HEK293 (cell line): ENCODE measurements at regions not wholly inside any gene's neighbourhood (a gene's known extent, or its start where the extent isn't known, plus 50 kb on each side); places are given as distances from the start of the nearest gene placed in this dataset.

Experiments
- CTCF ChIA-PET: fragments of 350-600 bp; formaldehyde crosslinking; extraction: SDS; loops from one replicate; lab custom pipeline; 2021; ENCODE audit warnings: antibody characterized with exemption; lab: Yijun Ruan, JAX
- POLR2A ChIA-PET: fragments of 300-600 bp; formaldehyde crosslinking; extraction: SDS; loops from one replicate; lab custom pipeline; 2020; ENCODE audit warnings: antibody characterized with exemption, inconsistent platforms; lab: Yijun Ruan, JAX
- H3K27ac ChIP-seq: fragments of 200-500 bp; sonication (Bioruptor generic); 2 replicates; pipeline ENCODE4 v1.5.1; 2014; ENCODE audit warnings: low read depth, low read length, control low read depth, inconsistent platforms; ENCODE audit errors: extremely low read depth
- H3K36me3 ChIP-seq, 2 experiments: fragments of 200-500 bp in 1 of 2; sonication (Bioruptor generic) in 1 of 2; 1 replicate in 1 of 2; 2 replicates in 1 of 2; pipeline ENCODE4 v1.5.1; 2014 to 2017; ENCODE audit warnings: inconsistent platforms in 2 of 2, low read length in 2 of 2; ENCODE audit not compliant: control insufficient read depth in 2 of 2, insufficient read depth in 1 of 2
- H3K4me1 ChIP-seq: fragments of 200-500 bp; sonication (Bioruptor generic); 2 replicates; pipeline ENCODE4 v1.5.1; 2014; ENCODE audit warnings: mild to moderate bottlenecking, low read length, inconsistent platforms; ENCODE audit not compliant: control insufficient read depth, insufficient read depth
- H3K4me3 ChIP-seq: 2 replicates; pipeline ENCODE4 v1.5.1; 2011; ENCODE audit warnings: low read depth, mild to moderate bottlenecking, control low read depth, low read length, moderate library complexity
- H3K9me3 ChIP-seq: fragments of 200-500 bp; sonication (Bioruptor generic); 2 replicates; pipeline ENCODE4 v1.5.1; 2014; ENCODE audit warnings: low read depth, low read length, inconsistent platforms; ENCODE audit not compliant: control insufficient read depth, insufficient read depth
- GLIS1 ChIP-seq: fragments of 450-650 bp; formaldehyde crosslinking; IDR thresholded peaks from 2 replicates; pipeline ENCODE4 v1.5.1; 2016; ENCODE audit warnings: missing biosample characterization, missing genetic modification characterization
- IKZF3 ChIP-seq: fragments of 450-650 bp; IDR thresholded peaks from 2 replicates; pipeline ENCODE4 v1.5.0; 2018; ENCODE audit warnings: missing biosample characterization, mild to moderate bottlenecking, missing genetic modification characterization, moderate library complexity
- KLF7 ChIP-seq: fragments of 450-650 bp; formaldehyde crosslinking; IDR thresholded peaks from 2 replicates; pipeline ENCODE4 v1.5.1; 2016; ENCODE audit warnings: missing biosample characterization, missing genetic modification characterization, borderline replicate concordance
- KLF9 ChIP-seq: fragments of 450-650 bp; formaldehyde crosslinking; IDR thresholded peaks from 2 replicates; pipeline ENCODE4 v1.5.1; 2016; ENCODE audit warnings: missing biosample characterization, missing genetic modification characterization, low read depth
- ZBTB17 ChIP-seq: fragments of 450-650 bp; formaldehyde crosslinking; IDR thresholded peaks from 2 replicates; pipeline ENCODE4 v1.5.1; 2016; ENCODE audit warnings: missing biosample characterization, missing genetic modification characterization
- ZFP69B ChIP-seq: fragments of 450-650 bp; formaldehyde crosslinking; IDR thresholded peaks from 2 replicates; pipeline ENCODE4 v1.5.1; 2016; ENCODE audit warnings: missing biosample characterization, missing genetic modification characterization
- ZIC2 ChIP-seq: fragments of 450-650 bp; formaldehyde crosslinking; IDR thresholded peaks from 2 replicates; pipeline ENCODE4 v1.5.1; 2016; ENCODE audit warnings: missing biosample characterization, missing genetic modification characterization
- ZNF112 ChIP-seq: fragments of 450-650 bp; formaldehyde crosslinking; IDR thresholded peaks from 2 replicates; pipeline ENCODE4 v1.5.0; 2017; ENCODE audit warnings: missing biosample characterization, missing genetic modification characterization
- ZNF133 ChIP-seq: fragments of 450-650 bp; formaldehyde crosslinking; IDR thresholded peaks from 2 replicates; pipeline ENCODE4 v1.5.1; 2016; ENCODE audit warnings: missing biosample characterization, missing genetic modification characterization
- ZNF202 ChIP-seq: fragments of 450-650 bp; formaldehyde crosslinking; IDR thresholded peaks from 2 replicates; pipeline ENCODE4 v1.5.1; 2016; ENCODE audit warnings: missing biosample characterization, missing genetic modification characterization, borderline replicate concordance
- ZNF214 ChIP-seq: fragments of 450-650 bp; formaldehyde crosslinking; IDR thresholded peaks from 2 replicates; pipeline ENCODE4 v1.5.1; 2017; ENCODE audit warnings: missing biosample characterization, mild to moderate bottlenecking, missing genetic modification characterization, borderline replicate concordance
- ZNF23 ChIP-seq: fragments of 450-650 bp; formaldehyde crosslinking; IDR thresholded peaks from 2 replicates; pipeline ENCODE4 v1.5.1; 2016; ENCODE audit warnings: missing biosample characterization, missing genetic modification characterization, borderline replicate concordance
- ZNF266 ChIP-seq: fragments of 450-650 bp; formaldehyde crosslinking; IDR thresholded peaks from 2 replicates; pipeline ENCODE4 v1.5.1; 2016; ENCODE audit warnings: missing biosample characterization, missing genetic modification characterization, low read depth
- ZNF416 ChIP-seq: fragments of 450-650 bp; formaldehyde crosslinking; IDR thresholded peaks from 2 replicates; pipeline ENCODE4 v1.5.1; 2016; ENCODE audit warnings: missing biosample characterization, missing genetic modification characterization
- ZNF423 ChIP-seq: fragments of 450-650 bp; formaldehyde crosslinking; IDR thresholded peaks from 2 replicates; pipeline ENCODE4 v1.5.1; 2016; ENCODE audit warnings: missing biosample characterization, missing genetic modification characterization
- ZNF473 ChIP-seq: fragments of 450-650 bp; formaldehyde crosslinking; IDR thresholded peaks from 2 replicates; pipeline ENCODE4 v1.5.1; 2017; ENCODE audit warnings: missing biosample characterization, missing genetic modification characterization
- ZNF514 ChIP-seq: fragments of 450-650 bp; formaldehyde crosslinking; IDR thresholded peaks from 2 replicates; pipeline ENCODE4 v1.5.1; 2016; ENCODE audit warnings: missing biosample characterization, missing genetic modification characterization
- ZNF768 ChIP-seq: fragments of 450-650 bp; formaldehyde crosslinking; IDR thresholded peaks from 2 replicates; pipeline ENCODE4 v1.5.1; 2018; ENCODE audit warnings: missing biosample characterization, mild to moderate bottlenecking, missing genetic modification characterization
- TF ChIP-seq, protein P1 (sequence below): fragments of 450-650 bp; formaldehyde crosslinking; IDR thresholded peaks from 2 replicates; pipeline ENCODE4 v1.5.1; 2016; ENCODE audit warnings: missing biosample characterization, missing genetic modification characterization
- TF ChIP-seq, protein P2 (sequence below): fragments of 450-650 bp; formaldehyde crosslinking; IDR thresholded peaks from 2 replicates; pipeline ENCODE4 v1.5.1; 2017; ENCODE audit warnings: missing biosample characterization, missing genetic modification characterization
- TF ChIP-seq, protein P3 (sequence below): fragments of 450-650 bp; formaldehyde crosslinking; IDR thresholded peaks from 2 replicates; pipeline ENCODE4 v1.5.1; 2016; ENCODE audit warnings: missing biosample characterization, missing genetic modification characterization
- TF ChIP-seq, protein P4 (sequence below): fragments of 450-650 bp; formaldehyde crosslinking; IDR thresholded peaks from 2 replicates; pipeline ENCODE4 v1.5.1; 2017; ENCODE audit warnings: missing biosample characterization, missing genetic modification characterization

DNA sequence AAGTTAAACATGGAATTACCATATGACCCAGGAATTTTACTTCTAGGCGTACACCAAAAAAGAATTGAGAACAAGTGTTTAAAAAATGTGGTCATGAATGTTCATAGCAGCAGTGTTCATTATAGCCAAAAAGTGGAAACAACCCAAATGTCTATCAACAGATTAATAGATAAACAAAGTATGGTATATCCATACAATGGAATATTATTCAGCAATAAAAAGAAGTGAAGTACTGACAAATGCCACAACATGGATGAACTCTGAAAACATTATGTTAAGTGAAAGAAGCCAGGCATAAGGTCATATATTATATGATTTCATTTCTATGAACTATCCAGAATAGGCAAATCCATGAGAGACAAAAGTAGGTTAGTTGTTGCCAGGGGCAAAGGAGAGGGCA is 141.7 kb upstream of the NAV2 start:
- Histone ChIP-seq H3K27ac (no peak overlapping the region), H3K9me3 (no peaks in the 10 kb centered on the region), H3K4me3 (no peak overlapping the region), H3K36me3 (no peaks in the 10 kb centered on the region), H3K4me1 (no peaks in the 10 kb centered on the region)
- TF ChIP-seq, protein P1, sequence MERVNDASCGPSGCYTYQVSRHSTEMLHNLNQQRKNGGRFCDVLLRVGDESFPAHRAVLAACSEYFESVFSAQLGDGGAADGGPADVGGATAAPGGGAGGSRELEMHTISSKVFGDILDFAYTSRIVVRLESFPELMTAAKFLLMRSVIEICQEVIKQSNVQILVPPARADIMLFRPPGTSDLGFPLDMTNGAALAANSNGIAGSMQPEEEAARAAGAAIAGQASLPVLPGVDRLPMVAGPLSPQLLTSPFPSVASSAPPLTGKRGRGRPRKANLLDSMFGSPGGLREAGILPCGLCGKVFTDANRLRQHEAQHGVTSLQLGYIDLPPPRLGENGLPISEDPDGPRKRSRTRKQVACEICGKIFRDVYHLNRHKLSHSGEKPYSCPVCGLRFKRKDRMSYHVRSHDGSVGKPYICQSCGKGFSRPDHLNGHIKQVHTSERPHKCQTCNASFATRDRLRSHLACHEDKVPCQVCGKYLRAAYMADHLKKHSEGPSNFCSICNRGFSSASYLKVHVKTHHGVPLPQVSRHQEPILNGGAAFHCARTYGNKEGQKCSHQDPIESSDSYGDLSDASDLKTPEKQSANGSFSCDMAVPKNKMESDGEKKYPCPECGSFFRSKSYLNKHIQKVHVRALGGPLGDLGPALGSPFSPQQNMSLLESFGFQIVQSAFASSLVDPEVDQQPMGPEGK (tag by site-specific recombination), result no peak
- TF ChIP-seq ZNF214 (tag by site-specific recombination), result no peak
- no peak for TF ChIP-seq ZNF768 (tag by site-specific recombination)
- TF ChIP-seq GLIS1, result no peak
- TF ChIP-seq ZBTB17, result no peak
- no peak for TF ChIP-seq ZNF23
- TF ChIP-seq ZNF266 (tag by site-specific recombination), result no peak
- no peak for TF ChIP-seq ZNF112 (tag by site-specific recombination)
- TF ChIP-seq, protein P2, sequence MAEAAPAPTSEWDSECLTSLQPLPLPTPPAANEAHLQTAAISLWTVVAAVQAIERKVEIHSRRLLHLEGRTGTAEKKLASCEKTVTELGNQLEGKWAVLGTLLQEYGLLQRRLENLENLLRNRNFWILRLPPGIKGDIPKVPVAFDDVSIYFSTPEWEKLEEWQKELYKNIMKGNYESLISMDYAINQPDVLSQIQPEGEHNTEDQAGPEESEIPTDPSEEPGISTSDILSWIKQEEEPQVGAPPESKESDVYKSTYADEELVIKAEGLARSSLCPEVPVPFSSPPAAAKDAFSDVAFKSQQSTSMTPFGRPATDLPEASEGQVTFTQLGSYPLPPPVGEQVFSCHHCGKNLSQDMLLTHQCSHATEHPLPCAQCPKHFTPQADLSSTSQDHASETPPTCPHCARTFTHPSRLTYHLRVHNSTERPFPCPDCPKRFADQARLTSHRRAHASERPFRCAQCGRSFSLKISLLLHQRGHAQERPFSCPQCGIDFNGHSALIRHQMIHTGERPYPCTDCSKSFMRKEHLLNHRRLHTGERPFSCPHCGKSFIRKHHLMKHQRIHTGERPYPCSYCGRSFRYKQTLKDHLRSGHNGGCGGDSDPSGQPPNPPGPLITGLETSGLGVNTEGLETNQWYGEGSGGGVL (tag by site-specific recombination), result no peak
- no peak for TF ChIP-seq ZNF202 (tag by site-specific recombination)
- no peak for TF ChIP-seq KLF9 (tag by site-specific recombination)
- TF ChIP-seq ZNF416 (tag by site-specific recombination), result no peak
- TF ChIP-seq KLF7 (tag by site-specific recombination), result no peak
- TF ChIP-seq ZNF133, result no peak
- ChIA-PET POLR2A (no interaction called here), CTCF (interaction anchor here (0.7 to 1.5 kb wide), 2 partner anchors 333 to 500 kb away, joined by 3 to 5 read pairs; no protein-coding TSS in a partner anchor)

DNA sequence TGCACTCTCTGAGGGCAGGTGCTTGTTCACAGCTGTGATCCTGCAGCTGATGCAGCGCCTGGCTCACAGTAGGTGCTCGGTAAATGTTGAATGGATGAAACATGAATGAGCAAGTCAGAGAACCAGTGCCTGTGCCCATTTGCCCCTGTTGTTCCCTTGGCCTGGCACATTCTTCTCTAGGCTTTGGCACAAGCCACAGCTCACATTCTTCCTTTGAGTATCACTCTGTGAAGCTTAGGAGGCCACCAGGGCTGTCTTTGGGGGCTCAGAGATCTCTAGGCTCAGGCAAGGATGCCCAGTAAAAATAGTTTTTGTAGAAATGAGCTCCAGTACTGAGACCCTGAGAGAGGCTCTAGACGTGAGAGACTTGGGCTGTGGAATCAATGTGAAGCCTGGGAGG is 144.6 kb upstream of the NAV2 start:
- no peak overlapping the region for H3K27ac ChIP-seq
- CTCF ChIA-PET, result interaction anchor here (0.6 to 7.0 kb wide), 3 partner anchors 111 to 335 kb away, joined by 4 to 99 read pairs (median 71); no protein-coding TSS in a partner anchor
- no peaks in the 10 kb centered on the region for H3K4me1 ChIP-seq
- H3K9me3 ChIP-seq, result no peaks in the 10 kb centered on the region
- no peak overlapping the region for H3K4me3 ChIP-seq
- no peaks in the 10 kb centered on the region for H3K36me3 ChIP-seq
- TF ChIP-seq ZFP69B (no peak), IKZF3 (tag by site-specific recombination) (no peak), ZNF423 (tag by site-specific recombination) (no peak), ZNF768 (tag by site-specific recombination) (no peak), ZNF473 (no peak), ZIC2 (tag by site-specific recombination) (no peak), ZNF514 (tag by site-specific recombination) (no peak)
- TF ChIP-seq, protein P3, sequence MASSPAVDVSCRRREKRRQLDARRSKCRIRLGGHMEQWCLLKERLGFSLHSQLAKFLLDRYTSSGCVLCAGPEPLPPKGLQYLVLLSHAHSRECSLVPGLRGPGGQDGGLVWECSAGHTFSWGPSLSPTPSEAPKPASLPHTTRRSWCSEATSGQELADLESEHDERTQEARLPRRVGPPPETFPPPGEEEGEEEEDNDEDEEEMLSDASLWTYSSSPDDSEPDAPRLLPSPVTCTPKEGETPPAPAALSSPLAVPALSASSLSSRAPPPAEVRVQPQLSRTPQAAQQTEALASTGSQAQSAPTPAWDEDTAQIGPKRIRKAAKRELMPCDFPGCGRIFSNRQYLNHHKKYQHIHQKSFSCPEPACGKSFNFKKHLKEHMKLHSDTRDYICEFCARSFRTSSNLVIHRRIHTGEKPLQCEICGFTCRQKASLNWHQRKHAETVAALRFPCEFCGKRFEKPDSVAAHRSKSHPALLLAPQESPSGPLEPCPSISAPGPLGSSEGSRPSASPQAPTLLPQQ (tag by site-specific recombination), result no peak
- TF ChIP-seq, protein P4, sequence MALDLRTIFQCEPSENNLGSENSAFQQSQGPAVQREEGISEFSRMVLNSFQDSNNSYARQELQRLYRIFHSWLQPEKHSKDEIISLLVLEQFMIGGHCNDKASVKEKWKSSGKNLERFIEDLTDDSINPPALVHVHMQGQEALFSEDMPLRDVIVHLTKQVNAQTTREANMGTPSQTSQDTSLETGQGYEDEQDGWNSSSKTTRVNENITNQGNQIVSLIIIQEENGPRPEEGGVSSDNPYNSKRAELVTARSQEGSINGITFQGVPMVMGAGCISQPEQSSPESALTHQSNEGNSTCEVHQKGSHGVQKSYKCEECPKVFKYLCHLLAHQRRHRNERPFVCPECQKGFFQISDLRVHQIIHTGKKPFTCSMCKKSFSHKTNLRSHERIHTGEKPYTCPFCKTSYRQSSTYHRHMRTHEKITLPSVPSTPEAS, result no peak
- TF ChIP-seq, protein P2 (tag by site-specific recombination), result no peak
- POLR2A ChIA-PET, result no interaction called here
